Pancreas (tissue), 10 donors: ENCODE measurements at regions not wholly inside any gene's neighbourhood (a gene's known extent, or its start where the extent isn't known, plus 50 kb on each side); places are given as distances from the start of the nearest gene placed in this dataset.
A peak's percentile ranks its signal among the peaks of the same experiment; 100 is the strongest.

Experiments used
- ATAC-seq, 4 donors: fragments of 200-7000 bp; cut with Tn5 transposase; one replicate each; pipeline versions ENCODE4 v1.8.0 to v1.9.1; 2020; ENCODE audit warnings: mild to moderate bottlenecking in 4 of 4, moderate library complexity in 4 of 4
- DNase-seq, 6 donors: peaks; one replicate each; pipeline ENCODE4 v3.0.0-alpha.2; 2020
- FAIRE-seq: peaks from 2 replicates; lab custom pipeline; 2012; peaks lifted over from hg19 to GRCh38; lab: Jason Lieb, UNC
- H3K27ac ChIP-seq, 4 donors: fragments of 200-600 bp; sonication (generic); 1 replicate in 3 of 4; 2 replicates in 1 of 4; pipeline versions ENCODE4 v1.5.0 to v1.8.0; 2020
- H3K27me3 ChIP-seq, 4 donors: fragments of 200-600 bp; one replicate each; pipeline ENCODE4 v1.8.0; 2021
- H3K36me3 ChIP-seq, 3 donors: fragments of 200-600 bp; sonication (generic) in 1 of 3; one replicate each; pipeline versions ENCODE4 v1.5.0 to v1.8.0; 2020 to 2021
- H3K4me1 ChIP-seq, 3 donors: fragments of 200-600 bp; one replicate each; pipeline ENCODE4 v1.8.0; 2021
- H3K4me3 ChIP-seq, 4 donors: fragments of 200-600 bp; sonication (generic) in 2 of 4; one replicate each; pipeline versions ENCODE4 v1.5.0 to v1.8.0; 2020 to 2021
- H3K9me3 ChIP-seq, 4 donors: fragments of 200-600 bp; one replicate each; pipeline ENCODE4 v1.8.0; 2021
- CTCF ChIP-seq, 4 donors: fragments of 200-600 bp; sonication (generic) in 3 of 4; IDR thresholded peaks; one replicate each; pipeline versions ENCODE4 v1.5.0 to v1.8.0; 2021; ENCODE audit warnings: antibody characterized with exemption in 4 of 4
- WGBS, 2 donors: extraction: QIAGEN DNeasy Blood & Tissue Kit; methylation state at CpG; one replicate each; pipeline ENCODE4 v1.1.7; 2013; 5-methylcytosine and 5-hydroxymethylcytosine counted together
- intact Hi-C, 3 donors: fragments of 100-400 bp; cut with DNase I; formaldehyde crosslinking; loops; one replicate each; pipeline versions ENCODE4 v1.11.1 to v1.14.2; 2022
- donor health status: healthy with polysubstance abuse.
- donor health status: DM: no; HTN: no; CAD: no; lungs with moderate emphysema.
- donor health status: DM: no; HTN: no; CAD: no.
- donor health status: control.
- donor health status: control.
- donor health status: Bipolar disorder and iron deficiency.
- donor health status: DM: yes; HTN: yes; CAD: no.
- donor health status: DM: no; HTN: no; CAD: no.
- donor health status: DM: no; HTN: no; CAD: no.
- donor health status: DM: yes; HTN: yes; CAD: no.

GRCh38 chr2:147030966-147031720 lies 813.7 kb upstream of the ACVR2A start:
- 29 to 31% methylated on average over 6 of the region's 6 CpGs for WGBS, 2 donors
- no peak overlapping the region for H3K4me3 ChIP-seq
- no peaks in the 10 kb centered on the region for H3K36me3 ChIP-seq
- H3K9me3 ChIP-seq: no peaks in the 10 kb centered on the region
- no peaks in the 10 kb centered on the region for H3K27me3 ChIP-seq
- no peak for TF ChIP-seq CTCF (IDR thresholded peaks at IDR 0.05)
- intact Hi-C loops: no loop called here
- peaks cover 0 to 10% (median 9%) of the 10 kb centered on the region in 3 donors for H3K4me1 ChIP-seq
- peak in 3 of 4 donors; percentile 40 to 49 (median 46) for ATAC-seq
- no peak for FAIRE-seq
- DNase-seq: no peak
- H3K27ac ChIP-seq: no peak overlapping the region

- no peak for FAIRE-seq
- TF ChIP-seq CTCF (IDR thresholded peaks at IDR 0.05): no peak
- Histone ChIP-seq H3K4me1 (peaks cover 0 to 10% (median 9%) of the 10 kb centered on the region in 3 donors), H3K27ac (no peak overlapping the region), H3K36me3 (no peaks in the 10 kb centered on the region), H3K9me3 (no peaks in the 10 kb centered on the region), H3K27me3 (no peaks in the 10 kb centered on the region), H3K4me3 (no peak overlapping the region)
- DNase-seq: no peak
- 41 to 43% methylated on average over 1 of the region's 1 CpG for WGBS, 2 donors
- ATAC-seq: no peak
- intact Hi-C loops: no loop called here
Observed at GRCh38 chr2:147027436-147027835, 817.4 kb upstream of the ACVR2A start.

- H3K36me3 ChIP-seq: no peaks in the 10 kb centered on the region
- intact Hi-C loops: no loop called here
- H3K4me1 ChIP-seq: peaks cover 0 to 9% (median 9%) of the 10 kb centered on the region in 3 donors
- H3K4me3 ChIP-seq: no peak overlapping the region
- H3K9me3 ChIP-seq: no peaks in the 10 kb centered on the region
- WGBS, 2 donors: 68 to 82% methylated on average over 2 of the region's 2 CpGs
- H3K27me3 ChIP-seq: no peaks in the 10 kb centered on the region
- DNase-seq (no peak), FAIRE-seq (no peak), ATAC-seq (peak in 1 of 4 donors; percentile 29)
- TF ChIP-seq CTCF (IDR thresholded peaks at IDR 0.05): no peak
- H3K27ac ChIP-seq: no peak overlapping the region
Observed at GRCh38 chr2:147026664-147027295, 818.0 kb upstream of the ACVR2A start.

- no peak overlapping the region for H3K27ac ChIP-seq
- 65 to 67% methylated on average over 1 of the region's 1 CpG for WGBS, 2 donors
Observed at GRCh38 chr2:147025646-147026585, 818.9 kb upstream of the ACVR2A start.

More at GRCh38 chr2:147025646-147026585, 818.9 kb upstream of the ACVR2A start:
- DNase-seq (no peak), FAIRE-seq (no peak), ATAC-seq (no peak)
- Histone ChIP-seq H3K9me3 (no peaks in the 10 kb centered on the region), H3K4me1 (peaks cover 0 to 1% (median 0%) of the 10 kb centered on the region in 3 donors), H3K27me3 (no peaks in the 10 kb centered on the region), H3K4me3 (no peak overlapping the region), H3K36me3 (no peaks in the 10 kb centered on the region)
- no peak for TF ChIP-seq CTCF (IDR thresholded peaks at IDR 0.05)
- intact Hi-C loops: no loop called here
